HG03565 (cell line): ENCODE measurements at regions not wholly inside any gene's neighbourhood (a gene's known extent, or its start where the extent isn't known, plus 50 kb on each side); places are given as distances from the start of the nearest gene placed in this dataset.
"Not testable (repeated sequence)": the region's sequence is repeated elsewhere in the genome, so short reads cannot be mapped to it uniquely, and the experiment has no call there.

ENCODE experiments used
- ATAC-seq: cut with Tn5 transposase; IDR thresholded peaks from one replicate; pipeline ENCODE4 v1.9.1; 2021; ENCODE audit warnings: mild to moderate bottlenecking, moderate library complexity; ENCODE audit not compliant: unreplicated experiment

DNA sequence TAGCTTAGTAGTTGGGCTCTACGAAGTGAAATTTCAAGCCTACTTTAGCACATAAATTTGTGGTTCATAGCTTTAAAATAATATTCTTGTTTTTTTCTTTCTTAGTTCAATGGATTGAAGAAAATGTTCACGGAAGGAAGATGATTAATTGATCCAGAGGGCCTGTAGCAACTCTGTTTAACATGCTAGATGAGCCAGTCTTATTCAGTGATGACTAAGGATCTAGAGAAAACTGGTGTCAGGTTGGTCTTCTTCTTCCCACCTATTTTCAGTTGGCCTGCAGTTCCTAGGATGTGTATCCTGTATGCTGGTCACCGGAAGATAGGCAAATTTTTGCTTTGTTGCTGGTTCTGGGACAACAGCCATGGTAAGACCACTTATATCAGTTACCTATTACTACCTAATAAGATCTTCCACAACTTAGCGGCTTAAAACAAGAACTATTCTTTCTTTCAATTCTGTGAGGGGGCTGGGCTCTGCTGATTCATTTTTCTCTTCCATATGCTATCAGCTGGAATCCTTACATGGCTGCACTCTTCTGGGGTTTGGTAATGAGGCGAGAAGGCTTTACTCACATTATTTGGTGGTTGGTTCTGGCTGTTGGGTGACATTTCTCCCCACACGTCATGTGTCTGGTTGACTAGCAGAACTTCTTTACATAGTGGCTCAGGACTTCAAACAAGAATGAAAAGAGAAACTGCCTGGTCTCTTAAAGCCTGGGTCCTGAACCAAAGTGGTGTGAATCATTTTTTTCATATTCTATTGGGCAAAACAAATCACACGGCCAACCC, 182.7 kb upstream of the ACTBL2 start:
- ATAC-seq = no peak

DNA sequence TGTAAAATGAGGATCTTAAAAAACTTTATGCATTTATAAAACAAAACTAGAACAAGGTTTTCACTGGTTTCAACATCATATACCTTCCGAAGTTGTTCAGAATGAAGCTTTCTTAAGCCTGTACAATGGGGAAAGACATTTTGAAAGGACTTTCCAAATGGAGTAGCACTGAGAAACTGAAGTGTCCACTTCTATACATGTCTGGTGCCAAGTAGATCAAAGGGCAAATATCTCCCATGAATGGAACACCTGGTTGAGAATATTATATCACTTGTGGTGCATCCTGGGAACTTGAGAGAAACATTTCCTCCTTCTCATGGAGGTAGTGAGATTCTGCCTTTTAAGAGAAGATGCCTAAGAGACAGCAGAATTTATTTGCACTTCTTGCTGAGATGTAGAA, 182.1 kb upstream of the ACTBL2 start:
- no peak for ATAC-seq

DNA sequence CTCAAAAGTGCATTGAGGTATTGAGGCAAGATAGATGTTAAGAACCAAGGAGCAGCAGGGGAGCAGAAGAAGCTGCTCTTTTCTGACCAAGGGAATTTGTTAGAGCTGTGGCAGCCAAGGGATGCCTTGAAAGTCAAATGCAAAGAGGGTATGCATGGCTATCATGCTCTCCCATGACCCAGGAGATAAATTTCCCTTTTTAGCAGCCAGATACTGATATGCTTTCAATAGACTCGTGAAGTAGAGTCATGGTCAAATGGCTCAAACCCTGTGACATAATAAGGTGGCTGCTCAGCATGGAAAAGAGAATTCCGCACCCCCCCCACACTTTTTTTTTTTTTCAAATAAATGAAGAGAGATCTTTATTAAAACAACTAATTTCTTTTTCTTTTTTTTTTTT, 180.9 kb upstream of the ACTBL2 start:
- ATAC-seq = no peak

DNA sequence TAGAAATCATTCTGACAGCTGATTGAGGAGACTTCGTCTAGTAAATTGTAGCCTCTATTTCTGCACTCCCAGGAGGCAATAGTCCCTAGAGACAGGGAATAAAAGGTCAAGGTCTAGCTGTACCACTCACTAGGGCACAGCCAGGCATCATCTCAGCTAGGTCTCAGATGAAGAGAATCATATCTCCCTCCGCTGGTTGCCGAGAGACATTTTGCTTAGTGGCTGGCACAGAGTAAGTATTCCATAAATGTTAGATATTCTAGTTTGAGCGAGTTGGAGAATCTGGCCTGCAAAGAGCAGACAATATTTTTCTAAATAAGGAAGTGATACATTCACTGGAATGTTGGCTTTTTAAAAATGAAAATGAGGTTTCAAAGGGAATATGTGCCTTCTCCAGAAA, 180.4 kb upstream of the ACTBL2 start:
- ATAC-seq = no peak

DNA sequence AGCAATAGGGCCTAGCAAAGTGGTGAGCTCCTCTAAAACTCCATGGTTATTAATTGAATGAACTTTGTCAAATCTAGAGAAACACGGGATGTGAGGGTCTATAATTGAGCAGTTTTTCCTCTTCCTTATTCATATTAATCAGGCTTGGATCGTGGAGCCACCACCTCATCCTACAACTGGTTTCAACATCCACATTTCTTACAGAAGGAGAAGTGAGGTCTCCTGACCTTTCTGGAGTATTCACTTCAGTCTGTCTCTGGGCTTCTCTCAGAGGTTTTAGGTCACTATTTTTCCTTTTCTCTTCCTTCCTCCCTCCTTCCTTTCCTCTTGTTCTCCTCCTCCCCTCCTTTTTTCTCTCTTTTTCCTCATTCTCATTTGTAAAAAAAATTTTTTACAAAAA, 177.3 kb upstream of the ACTBL2 start:
- ATAC-seq = no peak

DNA sequence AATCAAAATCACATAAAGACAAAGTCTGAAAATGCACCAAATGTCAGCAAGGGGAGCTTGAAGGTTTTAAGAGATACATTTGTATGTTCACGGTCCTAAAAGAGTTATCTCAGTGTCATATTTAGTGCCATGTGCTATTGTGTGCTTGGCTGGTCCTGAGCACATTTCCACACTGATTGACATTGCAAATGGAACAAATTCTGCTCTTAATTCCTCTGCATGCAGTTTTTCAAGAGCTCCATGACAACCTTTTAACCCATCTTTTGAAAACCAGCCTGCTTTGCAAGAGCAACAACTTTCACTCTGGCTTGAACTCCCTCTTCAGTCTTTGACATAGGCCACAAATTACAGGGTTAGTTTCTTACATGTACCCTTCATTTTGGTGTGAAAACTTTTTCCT, 175.4 kb upstream of the ACTBL2 start:
- ATAC-seq = no peak

DNA sequence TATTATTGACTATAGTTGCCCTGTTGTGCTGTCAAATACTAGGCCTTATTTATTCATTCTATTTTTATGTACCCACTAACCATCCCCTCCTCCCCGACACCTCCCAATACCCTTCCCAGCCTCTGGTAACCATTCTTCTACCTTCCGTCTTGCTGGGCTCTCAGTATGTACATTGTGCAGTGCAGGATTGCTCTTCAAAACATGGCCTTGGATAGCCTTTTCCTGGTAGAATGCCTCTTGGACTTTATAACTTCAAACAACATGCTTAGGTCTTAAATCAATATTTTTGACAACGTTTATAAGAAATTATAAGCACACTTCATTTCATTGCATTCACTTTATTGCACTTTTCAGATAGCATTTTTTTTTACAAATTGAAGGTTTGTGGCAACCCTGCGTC, 172.6 kb upstream of the ACTBL2 start:
- no peak for ATAC-seq

DNA sequence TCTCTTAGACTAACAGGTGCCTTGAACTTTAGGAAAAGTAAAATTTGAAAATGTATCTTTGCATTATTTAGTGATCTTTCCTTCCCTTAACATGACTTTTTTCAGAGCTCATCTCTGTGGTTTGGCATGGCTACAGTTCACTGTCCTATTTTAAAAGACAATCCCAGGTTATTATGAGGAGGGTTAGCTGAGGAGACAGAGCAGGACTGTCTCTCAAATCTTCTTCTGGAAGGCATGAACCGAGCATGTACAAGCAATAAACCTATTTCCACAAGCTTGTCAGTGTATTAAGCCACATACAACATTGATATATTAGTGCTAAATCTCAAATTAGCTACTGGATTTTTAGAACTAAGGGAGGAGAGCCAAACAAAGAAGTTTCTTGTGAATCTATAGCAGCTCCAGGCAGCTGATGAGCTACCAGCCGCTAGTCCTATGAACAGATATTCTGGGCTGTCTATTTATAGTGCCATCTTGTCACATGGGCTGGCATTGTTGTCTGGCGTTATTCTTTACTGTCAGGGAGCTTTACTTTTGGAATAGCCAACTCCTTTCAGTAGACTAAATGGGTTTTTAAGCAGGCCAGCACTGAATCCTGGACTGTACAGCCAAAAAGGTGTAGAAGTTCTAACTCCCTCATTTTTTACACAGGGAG, 171.2 kb upstream of the ACTBL2 start:
- no peak for ATAC-seq

DNA sequence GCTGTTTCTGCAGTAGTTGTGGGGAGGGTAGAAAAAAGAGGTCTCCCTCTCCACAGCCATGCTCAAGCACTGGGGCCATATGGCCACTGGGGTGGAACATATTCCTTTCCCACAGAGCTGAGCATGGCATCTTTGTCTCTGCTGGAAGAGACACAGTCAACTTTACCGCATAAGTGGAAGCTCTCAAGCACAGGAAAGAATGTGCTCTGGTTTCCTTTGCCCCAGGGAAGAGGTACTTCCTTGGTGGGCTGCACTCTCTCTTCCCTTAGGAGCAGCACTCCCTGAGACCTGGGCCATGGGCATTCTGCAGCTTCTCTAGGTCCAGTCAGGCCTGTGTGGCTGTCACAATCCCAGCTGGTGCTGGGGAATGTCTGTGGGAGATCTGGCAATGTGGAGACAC, 168.5 kb upstream of the ACTBL2 start:
- no peak for ATAC-seq

DNA sequence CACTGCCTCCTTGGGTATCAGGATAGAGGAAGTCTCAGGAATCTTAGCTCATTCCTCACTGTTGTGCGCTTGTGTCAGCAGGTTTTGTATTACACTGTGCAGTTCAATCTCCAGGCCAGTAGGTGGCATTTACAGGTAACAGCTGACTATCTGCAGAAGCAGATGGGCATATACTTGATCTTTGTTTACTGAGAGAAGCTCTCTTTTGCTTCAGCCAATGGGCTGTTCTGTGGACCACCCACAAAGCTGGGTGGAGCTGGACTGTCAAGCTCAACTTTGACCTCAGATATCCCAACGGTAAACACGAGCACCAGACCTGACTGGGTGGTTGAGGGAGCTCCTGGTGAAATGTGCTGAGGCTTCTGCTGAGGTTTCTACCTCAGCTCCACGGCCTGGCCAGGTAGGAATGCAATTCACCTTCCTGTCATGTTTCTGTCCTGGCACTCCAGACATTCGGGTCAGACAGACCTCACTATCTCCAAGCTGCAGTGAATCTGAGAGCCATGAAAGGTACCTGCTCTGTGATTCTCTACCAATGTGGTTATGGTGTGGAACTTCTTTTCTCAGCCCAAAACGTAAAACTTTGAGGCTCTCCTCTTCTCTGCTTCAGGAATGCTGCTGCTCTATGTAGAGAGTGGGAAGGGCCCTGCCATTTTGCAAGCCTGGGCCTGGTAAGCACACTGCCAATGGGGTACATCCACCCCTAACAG, 167.9 kb upstream of the ACTBL2 start:
- peak; percentile 97 for ATAC-seq

DNA sequence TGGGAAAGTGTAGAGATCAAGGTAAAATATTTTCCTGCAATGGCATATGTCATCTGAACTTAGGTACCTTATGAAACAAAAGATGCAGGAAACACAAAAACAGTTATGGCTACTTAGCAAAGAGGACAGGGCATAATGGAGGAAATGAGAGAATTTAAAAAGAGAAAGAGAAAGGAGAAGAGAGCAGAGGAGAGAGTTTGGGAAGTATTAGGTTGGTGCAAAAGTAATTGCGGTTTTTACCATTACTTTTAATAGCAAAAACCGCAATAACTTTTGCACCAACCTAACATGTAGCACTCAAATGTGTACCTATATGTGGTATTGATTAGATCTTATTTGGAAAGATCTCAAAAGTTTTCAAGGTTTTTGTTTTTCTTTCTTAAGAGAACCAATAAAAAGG, 160.1 kb upstream of the ACTBL2 start:
- ATAC-seq = no peak

DNA sequence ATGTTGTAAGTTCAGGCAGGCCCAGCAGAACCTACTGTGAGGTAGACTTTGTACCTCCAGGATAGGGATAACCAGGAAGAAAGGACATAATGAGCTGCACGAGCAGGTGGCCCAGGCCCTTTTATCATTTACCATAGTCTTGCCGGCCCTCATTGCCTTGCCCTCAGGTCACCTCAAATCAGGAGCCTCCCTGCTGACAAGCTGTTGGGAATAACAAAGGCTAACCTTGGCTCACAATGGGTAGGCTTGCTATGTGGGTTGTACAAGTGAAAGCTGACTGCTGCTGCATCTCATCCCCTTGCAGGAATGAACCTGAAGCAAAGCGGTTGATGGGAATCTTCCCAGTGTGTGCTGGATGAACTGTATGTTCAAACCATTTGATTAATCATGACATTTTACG, 159.5 kb upstream of the ACTBL2 start:
- ATAC-seq = no peak

DNA sequence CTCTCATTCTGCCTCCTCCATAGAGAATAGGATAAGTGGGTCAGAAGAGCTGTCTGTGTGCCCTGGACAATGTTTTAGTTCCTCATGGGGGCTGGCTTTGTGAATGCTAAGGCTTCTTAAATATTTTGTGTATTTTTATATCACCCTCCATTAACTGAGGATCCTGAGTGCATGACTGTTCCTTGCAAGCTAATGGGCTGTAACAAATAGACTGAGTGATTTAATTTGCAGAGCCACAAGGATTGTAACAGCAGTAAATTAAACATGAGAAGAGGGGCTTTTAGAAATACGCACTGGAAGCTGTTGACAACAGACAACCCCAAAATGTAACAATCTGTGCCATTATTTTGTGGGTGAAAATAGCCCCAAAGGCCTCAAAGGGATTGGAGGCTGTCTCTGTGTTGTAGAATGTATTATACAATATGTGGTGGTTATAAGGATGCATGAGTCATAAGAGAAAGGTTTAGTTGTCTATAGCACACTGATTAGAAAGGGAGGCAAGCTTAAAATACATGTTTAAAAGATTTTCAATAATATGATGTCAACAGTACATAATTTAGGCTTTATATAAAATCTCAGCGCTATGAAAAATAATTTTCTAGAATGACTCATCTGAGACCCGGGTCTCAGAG, 152.7 kb upstream of the ACTBL2 start:
- ATAC-seq = no peak

DNA sequence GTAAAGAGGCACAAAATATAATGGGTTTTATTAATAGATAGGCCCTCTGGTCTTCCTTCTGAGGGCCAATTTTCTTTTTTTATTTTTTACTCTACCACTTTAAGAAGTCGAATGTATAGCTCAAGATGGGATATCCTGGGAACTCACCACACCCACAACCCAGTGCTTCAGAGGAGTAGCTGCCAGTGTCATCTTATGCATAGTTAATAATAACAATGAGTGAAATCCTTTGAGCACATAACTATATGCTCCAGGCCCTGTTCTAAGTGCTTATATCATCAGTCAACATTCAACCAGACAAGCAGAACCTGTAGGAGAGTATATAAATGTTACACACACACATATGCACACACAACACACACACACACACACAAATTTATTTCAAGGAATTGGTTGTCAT, 150.3 kb upstream of the ACTBL2 start:
- no peak for ATAC-seq

DNA sequence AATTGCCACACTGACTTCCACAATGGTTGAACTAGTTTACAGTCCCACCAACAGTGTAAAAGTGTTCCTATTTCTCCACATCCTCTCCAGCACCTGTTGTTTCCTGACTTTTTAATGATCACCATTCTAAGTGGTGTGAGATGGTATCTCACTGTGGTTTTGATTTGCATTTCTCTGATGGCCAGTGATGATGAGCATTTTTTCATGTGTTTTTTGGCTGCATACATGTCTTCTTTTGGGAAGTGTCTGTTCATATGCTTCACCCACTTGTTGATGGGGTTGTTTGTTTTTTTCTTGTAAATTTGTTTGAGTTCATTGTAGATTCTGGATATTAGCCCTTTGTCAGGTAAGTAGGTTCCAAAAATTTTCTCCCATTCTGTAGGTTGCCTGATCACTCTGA, 148.5 kb upstream of the ACTBL2 start:
- not testable (repeated sequence) for ATAC-seq

DNA sequence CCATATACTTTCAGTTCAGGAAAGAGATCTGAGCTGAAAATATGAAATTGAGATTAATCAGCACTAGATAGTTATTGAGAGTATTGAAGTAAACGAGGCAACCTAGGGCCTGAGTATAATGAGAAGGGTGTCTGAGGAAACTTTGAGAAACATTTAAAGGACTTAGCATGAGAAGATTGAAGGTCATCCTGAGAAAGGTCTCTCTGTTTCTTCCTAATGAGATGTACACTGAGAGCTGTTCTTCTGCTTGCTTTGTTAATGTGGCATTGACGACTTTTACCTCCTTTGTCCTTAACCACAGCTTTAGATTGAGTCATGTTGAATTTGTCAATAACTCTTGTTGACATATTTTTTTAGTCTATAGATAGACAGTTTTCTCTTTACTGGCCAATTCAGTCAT, 145.1 kb upstream of the ACTBL2 start:
- ATAC-seq = no peak

DNA sequence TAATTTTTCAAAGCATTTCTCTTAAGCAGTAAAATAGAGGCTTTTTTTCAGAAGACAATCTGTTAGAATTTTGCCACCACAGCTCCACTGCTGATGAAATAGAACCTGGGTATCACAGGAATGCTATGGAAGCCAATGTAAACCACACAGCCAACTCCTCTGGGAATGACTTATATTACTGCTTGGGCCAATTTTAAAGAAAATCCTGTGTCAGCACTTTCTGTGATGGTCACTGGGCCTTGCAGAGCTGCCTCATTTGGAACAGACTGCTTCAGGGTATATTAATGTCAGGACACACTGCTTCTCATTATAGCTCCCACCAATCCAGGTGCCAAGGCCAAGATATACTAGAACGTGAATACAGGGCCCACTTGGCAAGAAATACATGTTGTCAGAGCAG, 144.1 kb upstream of the ACTBL2 start:
- ATAC-seq = no peak

DNA sequence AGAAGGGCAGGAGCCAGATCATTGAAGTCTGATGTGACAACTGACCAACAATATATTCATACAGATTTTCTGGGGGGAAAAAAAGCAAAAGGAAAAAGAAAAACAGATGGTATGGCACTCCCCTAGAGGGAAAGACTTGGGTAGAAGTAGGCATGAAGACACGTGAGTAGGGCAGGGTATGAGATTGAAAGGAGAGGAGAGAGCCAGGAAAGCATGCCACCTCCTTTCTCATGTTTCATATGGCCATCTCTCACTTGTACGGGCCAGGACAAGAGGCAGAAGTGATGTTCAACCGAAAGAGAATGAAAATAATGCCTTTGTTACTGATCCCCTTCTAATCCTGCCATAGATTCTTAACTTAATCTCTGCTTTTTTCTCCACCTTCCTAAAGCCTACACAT, 139.0 kb upstream of the ACTBL2 start:
- ATAC-seq = no peak

DNA sequence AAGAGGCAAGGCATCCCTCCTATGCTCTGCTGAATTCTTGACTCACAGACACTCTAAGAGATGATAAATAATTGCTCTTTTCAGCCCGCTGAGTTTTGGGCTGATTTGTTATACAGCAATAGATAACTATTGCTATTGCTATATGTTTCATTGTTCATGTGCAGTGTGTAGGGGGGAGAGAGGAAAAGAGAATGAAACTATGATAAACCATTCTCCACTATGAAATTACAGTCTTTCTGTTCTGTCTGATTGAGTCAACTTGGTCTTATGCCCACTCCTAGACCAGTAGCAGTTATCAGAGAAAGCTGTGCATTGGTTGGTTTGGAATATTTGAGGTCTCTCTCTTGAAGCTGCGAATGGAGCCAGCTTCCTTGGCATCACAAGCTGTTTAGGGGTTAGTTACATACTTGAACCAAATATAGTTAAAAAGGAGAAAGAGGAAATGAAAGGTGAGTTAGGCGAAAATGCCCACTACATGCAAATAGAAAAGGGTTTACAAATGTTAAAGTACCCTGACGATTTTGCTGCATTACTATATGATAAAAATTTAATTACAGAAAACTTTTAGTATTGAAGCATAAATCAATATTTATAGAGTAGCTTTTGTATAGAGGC, 136.3 kb upstream of the ACTBL2 start:
- no peak for ATAC-seq

DNA sequence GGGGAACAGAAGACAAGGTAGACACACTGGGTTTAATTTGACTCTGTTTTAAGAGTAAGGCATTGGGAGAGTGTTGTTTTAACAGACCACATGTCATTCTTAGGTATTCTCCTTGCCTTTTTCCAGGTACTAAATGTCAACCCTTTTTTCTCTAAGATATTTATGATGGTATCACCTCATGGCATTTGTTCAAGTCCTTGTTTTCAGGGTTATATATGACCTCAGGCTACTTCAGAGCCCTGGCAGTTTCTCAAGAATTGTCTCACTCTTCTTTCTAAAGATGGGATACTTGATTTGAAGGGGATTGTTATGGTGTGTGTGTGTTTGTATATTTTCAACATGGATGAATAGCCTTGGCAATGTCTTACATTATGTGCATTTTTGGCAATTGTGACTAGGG, 131.1 kb upstream of the ACTBL2 start:
- ATAC-seq = no peak

DNA sequence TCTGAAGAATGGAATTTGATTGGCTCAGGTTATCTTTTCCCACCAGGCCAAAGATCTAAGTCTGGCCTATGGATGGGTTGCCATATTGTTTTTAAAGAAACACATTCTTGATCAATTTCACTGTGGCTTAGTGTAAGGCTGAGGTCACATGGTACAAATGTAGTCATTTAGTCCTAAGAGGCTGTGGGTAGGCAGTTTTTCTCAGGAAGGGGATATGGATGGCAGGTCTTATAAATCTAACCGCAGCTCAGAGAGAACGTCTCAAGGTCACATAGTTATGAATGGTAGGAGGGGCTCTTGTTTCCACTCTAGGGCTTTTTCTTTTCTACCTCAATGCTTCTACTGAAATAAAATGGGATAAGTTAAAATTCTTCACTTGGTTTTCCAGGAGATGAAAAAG, 128.6 kb upstream of the ACTBL2 start:
- ATAC-seq = no peak
